ENCODE measurements at regions not wholly inside any gene's neighbourhood (a gene's known extent, or its start where the extent isn't known, plus 50 kb on each side); places are given as distances from the start of the nearest gene placed in this dataset.

DNA sequence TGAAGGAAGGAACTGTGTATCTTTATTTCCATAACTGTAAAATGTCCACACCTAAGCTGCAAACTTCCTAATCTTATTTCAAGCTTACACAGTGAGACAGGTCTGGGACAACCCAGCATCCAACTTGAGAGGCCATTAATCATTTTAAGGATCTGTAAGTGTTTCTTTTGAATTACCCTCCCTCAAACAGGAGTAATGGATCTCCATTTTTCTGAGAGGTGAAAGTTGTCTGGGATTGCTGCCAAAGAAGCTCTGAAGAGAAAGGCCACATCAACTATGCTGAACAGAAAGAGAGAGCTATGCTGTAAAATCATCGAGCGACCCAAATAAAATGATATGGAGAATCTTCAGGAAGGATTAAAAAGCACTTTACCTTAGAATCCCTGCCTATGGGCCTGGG, 131.7 kb upstream of the CPNE8 start:
- no peak for TF ChIP-seq POLR2A (IDR thresholded peaks at IDR 0.05; ENCODE audit: low read depth, low read length)
- no peak for TF ChIP-seq SPI1 (IDR thresholded peaks at IDR 0.05; ENCODE audit: low read depth, low read length)
